Osteocyte (in vitro differentiated cells): ENCODE measurements at regions not wholly inside any gene's neighbourhood (a gene's known extent, or its start where the extent isn't known, plus 50 kb on each side); places are given as distances from the start of the nearest gene placed in this dataset.

Experiments
- DNase-seq: peaks from one replicate; pipeline ENCODE4 v3.0.0; 2021; ENCODE audit warnings: mixed read lengths; ENCODE audit not compliant: unreplicated experiment; ENCODE audit errors: extremely low spot score
- H3K27ac Mint-ChIP-seq: one replicate; pipeline ENCODE4 v1.8.0; 2021; ENCODE audit warnings: mild to moderate bottlenecking, mixed read lengths; ENCODE audit not compliant: unreplicated experiment
- H3K27me3 Mint-ChIP-seq: one replicate; pipeline ENCODE4 v1.8.0; 2021; ENCODE audit warnings: mixed read lengths; ENCODE audit not compliant: unreplicated experiment
- H3K36me3 Mint-ChIP-seq: one replicate; pipeline ENCODE4 v1.8.0; 2021; ENCODE audit warnings: mixed read lengths; ENCODE audit not compliant: unreplicated experiment
- H3K4me1 Mint-ChIP-seq: one replicate; pipeline ENCODE4 v1.8.0; 2021; ENCODE audit warnings: mixed read lengths; ENCODE audit not compliant: unreplicated experiment
- H3K4me3 Mint-ChIP-seq: one replicate; pipeline ENCODE4 v1.8.0; 2021; ENCODE audit warnings: mild to moderate bottlenecking, moderate library complexity, mixed read lengths; ENCODE audit not compliant: unreplicated experiment
- H3K9me3 Mint-ChIP-seq: one replicate; pipeline ENCODE4 v1.8.0; 2021; ENCODE audit warnings: mixed read lengths; ENCODE audit not compliant: unreplicated experiment
- TF ChIP-seq, protein P1 (sequence below): fragments of 200-600 bp; sonication (generic); IDR thresholded peaks from 2 replicates; pipeline ENCODE4 v1.5.0; 2021; ENCODE audit warnings: antibody characterized with exemption, mild to moderate bottlenecking, moderate library complexity

DNA sequence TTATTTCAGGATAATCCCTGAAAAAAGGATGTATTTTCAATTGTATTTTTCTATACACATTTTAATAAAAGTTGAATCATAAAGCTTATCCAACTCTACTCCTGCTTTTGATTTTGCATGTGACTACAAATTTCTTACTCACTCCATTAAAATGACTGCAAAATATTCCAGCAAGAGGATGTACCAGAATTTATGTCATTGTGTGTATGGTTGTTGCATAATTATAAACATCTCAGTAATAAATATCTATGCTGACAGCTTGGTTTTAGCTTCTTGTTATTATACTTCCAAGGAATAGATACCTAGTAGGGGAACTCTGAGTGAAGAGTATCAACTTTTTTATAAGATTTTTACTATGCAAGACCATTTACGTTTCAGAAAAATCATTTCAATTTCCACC, 463.2 kb upstream of the RUNX1 start:
- Mint-ChIP-seq H3K9me3 (no peaks in the 10 kb centered on the region), H3K4me1 (peaks cover 18% of the 10 kb centered on the region), H3K27me3 (no peaks in the 10 kb centered on the region), H3K27ac (no peak overlapping the region), H3K4me3 (no peak overlapping the region), H3K36me3 (no peaks in the 10 kb centered on the region)
- DNase-seq, result no peak
- TF ChIP-seq, protein P1, sequence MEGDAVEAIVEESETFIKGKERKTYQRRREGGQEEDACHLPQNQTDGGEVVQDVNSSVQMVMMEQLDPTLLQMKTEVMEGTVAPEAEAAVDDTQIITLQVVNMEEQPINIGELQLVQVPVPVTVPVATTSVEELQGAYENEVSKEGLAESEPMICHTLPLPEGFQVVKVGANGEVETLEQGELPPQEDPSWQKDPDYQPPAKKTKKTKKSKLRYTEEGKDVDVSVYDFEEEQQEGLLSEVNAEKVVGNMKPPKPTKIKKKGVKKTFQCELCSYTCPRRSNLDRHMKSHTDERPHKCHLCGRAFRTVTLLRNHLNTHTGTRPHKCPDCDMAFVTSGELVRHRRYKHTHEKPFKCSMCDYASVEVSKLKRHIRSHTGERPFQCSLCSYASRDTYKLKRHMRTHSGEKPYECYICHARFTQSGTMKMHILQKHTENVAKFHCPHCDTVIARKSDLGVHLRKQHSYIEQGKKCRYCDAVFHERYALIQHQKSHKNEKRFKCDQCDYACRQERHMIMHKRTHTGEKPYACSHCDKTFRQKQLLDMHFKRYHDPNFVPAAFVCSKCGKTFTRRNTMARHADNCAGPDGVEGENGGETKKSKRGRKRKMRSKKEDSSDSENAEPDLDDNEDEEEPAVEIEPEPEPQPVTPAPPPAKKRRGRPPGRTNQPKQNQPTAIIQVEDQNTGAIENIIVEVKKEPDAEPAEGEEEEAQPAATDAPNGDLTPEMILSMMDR, result no peak

DNA sequence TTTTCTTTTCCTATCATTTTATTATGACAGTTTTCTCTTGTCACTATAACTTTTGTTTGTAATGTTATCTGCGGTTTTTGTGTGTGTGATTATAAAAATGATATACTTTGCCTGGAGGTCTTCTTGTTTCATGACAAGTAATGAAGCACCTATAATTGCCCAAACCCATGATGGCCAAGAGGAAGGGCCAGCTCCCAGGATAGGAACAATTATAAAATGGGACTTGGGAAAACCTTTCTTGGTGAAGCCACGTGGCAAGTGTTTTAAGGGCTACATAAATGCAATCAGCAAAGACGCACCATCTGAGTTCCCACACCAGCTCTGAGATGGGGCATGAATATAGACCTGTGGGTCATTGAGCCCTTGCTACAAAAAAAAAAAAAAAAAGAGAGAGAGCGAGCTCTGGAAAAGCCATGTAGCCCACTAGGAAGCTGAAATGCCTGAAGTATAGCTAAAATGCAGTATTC, 462.6 kb upstream of the RUNX1 start:
- Mint-ChIP-seq H3K9me3 (no peaks in the 10 kb centered on the region), H3K36me3 (no peaks in the 10 kb centered on the region), H3K27me3 (no peaks in the 10 kb centered on the region), H3K4me3 (no peak overlapping the region), H3K4me1 (peaks cover 22% of the 10 kb centered on the region), H3K27ac (peak overlapping the region; percentile 6)
- TF ChIP-seq, protein P1, result no peak
- no peak for DNase-seq

DNA sequence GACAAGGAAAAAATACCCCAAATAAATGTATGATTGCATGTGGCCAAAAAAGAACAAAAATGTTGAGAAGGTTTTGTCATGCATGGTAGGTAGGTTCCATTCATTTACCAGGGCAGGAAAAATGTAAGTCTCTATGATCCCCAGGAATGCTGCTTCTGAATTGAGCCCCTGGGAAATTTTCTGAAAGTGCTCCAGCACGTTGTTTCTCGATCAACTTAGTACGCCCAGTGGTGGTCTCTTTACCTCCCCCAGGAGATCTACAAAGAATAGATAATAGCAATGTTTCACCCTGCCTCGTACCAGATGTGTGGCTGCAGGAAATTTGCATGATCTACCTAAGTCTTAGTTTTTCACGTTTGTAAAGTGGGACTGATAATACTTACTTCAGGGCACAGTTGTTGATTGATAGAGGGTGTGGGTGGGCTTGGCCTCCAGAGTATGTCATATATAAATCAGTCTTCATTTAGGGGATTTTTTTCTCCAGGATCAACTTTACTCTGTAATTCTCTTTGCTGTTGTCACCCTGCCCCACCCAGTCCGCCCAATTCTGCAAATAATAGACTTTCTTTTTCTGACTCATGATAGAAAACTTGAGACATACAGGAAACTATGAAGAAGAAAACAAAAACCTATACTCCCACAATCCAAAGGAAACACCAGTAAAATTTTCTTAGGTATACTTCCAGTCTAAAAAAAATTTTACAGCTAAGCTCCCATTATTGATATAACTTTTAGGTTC, 462.0 kb upstream of the RUNX1 start:
- no peak for DNase-seq
- TF ChIP-seq, protein P1, result no peak
- Mint-ChIP-seq H3K36me3 (no peaks in the 10 kb centered on the region), H3K27me3 (no peaks in the 10 kb centered on the region), H3K4me3 (no peak overlapping the region), H3K27ac (peak overlapping the region; percentile 6), H3K4me1 (peaks cover 28% of the 10 kb centered on the region), H3K9me3 (no peaks in the 10 kb centered on the region)

DNA sequence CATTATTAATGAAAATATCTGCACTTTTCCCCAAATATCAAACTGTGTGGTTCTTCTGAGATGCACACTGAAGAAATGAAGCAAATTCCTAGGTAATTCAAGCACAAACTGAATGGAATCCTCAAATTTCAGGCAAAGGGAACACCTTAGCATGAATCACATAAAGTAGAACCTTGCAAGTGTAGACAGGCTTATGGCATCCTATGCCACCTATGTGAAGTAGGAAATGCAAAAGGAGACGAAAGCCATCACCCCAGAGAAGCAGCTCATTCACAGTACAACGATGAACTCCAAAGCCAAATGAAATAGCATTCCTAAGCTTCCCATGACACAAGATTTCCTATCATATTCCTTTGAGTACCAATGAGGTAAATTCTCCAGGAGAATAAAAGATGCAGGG, 461.2 kb upstream of the RUNX1 start:
- no peaks in the 10 kb centered on the region for H3K9me3 Mint-ChIP-seq
- DNase-seq, result no peak
- no peaks in the 10 kb centered on the region for H3K36me3 Mint-ChIP-seq
- H3K27ac Mint-ChIP-seq, result no peak overlapping the region
- H3K4me1 Mint-ChIP-seq, result peaks cover 29% of the 10 kb centered on the region
- no peaks in the 10 kb centered on the region for H3K27me3 Mint-ChIP-seq
- TF ChIP-seq, protein P1, result no peak
- H3K4me3 Mint-ChIP-seq, result no peak overlapping the region

DNA sequence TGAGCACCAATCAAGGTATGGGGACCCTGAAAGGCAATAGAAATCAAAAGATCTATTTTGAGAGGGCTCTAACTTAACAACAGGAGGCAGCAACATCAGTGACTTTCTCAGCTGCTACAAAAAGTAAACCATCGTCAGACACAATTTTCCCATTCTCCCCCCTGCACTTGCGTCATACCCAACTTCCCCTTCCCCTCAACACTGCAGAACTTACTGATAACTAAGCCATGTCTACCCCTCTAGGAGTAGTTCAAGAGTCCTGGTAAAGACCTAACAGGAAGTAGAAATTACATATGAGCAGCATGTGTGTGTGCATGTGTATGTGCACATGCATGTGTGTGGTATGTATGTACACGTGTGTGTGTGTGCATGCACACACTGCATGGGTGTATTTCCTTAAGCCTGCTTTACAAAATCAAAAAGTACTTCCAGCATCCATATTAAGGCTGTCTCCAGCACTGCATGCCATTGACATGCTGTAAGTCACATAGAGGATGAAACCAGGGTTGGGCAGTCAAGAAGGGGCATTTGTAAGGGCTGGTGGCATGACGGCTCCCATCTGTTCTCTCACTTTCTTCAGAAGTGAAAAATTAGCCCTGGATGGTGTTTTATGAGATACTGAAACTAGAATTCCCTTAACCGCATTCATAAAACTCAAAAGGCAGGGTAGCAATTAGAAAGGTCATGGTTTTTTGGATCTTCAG, 460.1 kb upstream of the RUNX1 start:
- DNase-seq, result no peak
- H3K36me3 Mint-ChIP-seq, result no peaks in the 10 kb centered on the region
- H3K4me3 Mint-ChIP-seq, result no peak overlapping the region
- H3K27me3 Mint-ChIP-seq, result no peaks in the 10 kb centered on the region
- H3K4me1 Mint-ChIP-seq, result peaks cover 29% of the 10 kb centered on the region
- TF ChIP-seq, protein P1, result no peak
- no peak overlapping the region for H3K27ac Mint-ChIP-seq
- no peaks in the 10 kb centered on the region for H3K9me3 Mint-ChIP-seq
